A549 (cell line): ENCODE measurements at regions not wholly inside any gene's neighbourhood (a gene's known extent, or its start where the extent isn't known, plus 50 kb on each side); places are given as distances from the start of the nearest gene placed in this dataset.

Source experiments
- ATAC-seq, 2 experiments: fragments of 200-7000 bp in 1 of 2; fragments of >200 bp in 1 of 2; cut with Nextera tagmentation in 1 of 2; cut with Tn5 transposase in 1 of 2; 3 replicates each; pipeline versions ENCODE4 v1.8.0 to v1.9.1; 2018 to 2020; ENCODE audit warnings: mild to moderate bottlenecking in 1 of 2, moderate library complexity in 1 of 2
- CTCF ChIA-PET: fragments of 300-600 bp; sonication (Branson Sonifier 250); formaldehyde crosslinking; extraction: SDS; loops from one replicate; lab custom pipeline; 2021; ENCODE audit warnings: antibody characterized with exemption, inconsistent platforms; lab: Yijun Ruan, JAX
- POLR2A ChIA-PET: fragments of 350-600 bp; formaldehyde crosslinking; extraction: SDS; loops from one replicate; lab custom pipeline; 2021; ENCODE audit warnings: antibody characterized with exemption, inconsistent platforms; lab: Yijun Ruan, JAX
- DNase-seq, 2 experiments: peaks; one replicate each; pipeline versions ENCODE4 v3.0.0 to v3.0.0-alpha.2; 2011 to 2016; ENCODE audit warnings: low read depth in 1 of 2, low spot score in 1 of 2
- FAIRE-seq: peaks from 2 replicates; lab custom pipeline; 2011; peaks lifted over from hg19 to GRCh38; lab: Jason Lieb, UNC
- H3K27ac ChIP-seq, 2 experiments: fragments of >200 bp; sonication (Bioruptor Twin); formaldehyde crosslinking; 3 replicates each; pipeline ENCODE4 v1.5.1; 2016 to 2017
- H3K4me1 ChIP-seq: fragments of >200 bp; sonication (Bioruptor Twin); formaldehyde crosslinking; 3 replicates; pipeline ENCODE4 v1.6.1; 2016
- H3K4me2 ChIP-seq: fragments of >200 bp; sonication (Bioruptor Twin); formaldehyde crosslinking; 3 replicates; pipeline ENCODE4 v1.6.1; 2016
- H3K4me3 ChIP-seq: fragments of >200 bp; sonication (Bioruptor Twin); formaldehyde crosslinking; 3 replicates; pipeline ENCODE4 v1.5.1; 2016
- H3K9me3 ChIP-seq: fragments of >200 bp; sonication (Bioruptor Twin); formaldehyde crosslinking; 3 replicates; pipeline ENCODE4 v1.6.1; 2016
- BHLHE40 ChIP-seq: IDR thresholded peaks from 2 replicates; pipeline ENCODE4 v1.6.1; 2012; ENCODE audit warnings: low read depth, low read length, inconsistent platforms
- CBX2 ChIP-seq: fragments of 200-600 bp; sonication (generic); IDR thresholded peaks from 2 replicates; pipeline ENCODE4 v1.6.1; 2016; ENCODE audit warnings: low read depth, mild to moderate bottlenecking, borderline replicate concordance
- ELK1 ChIP-seq: fragments of 150-350 bp; IDR thresholded peaks from 2 replicates; pipeline ENCODE4 v1.6.1; 2014; ENCODE audit warnings: low read depth, mild to moderate bottlenecking, low read length
- EP300 ChIP-seq, 2 experiments: fragments of >200 bp; sonication (Bioruptor Twin); formaldehyde crosslinking; IDR thresholded peaks; 2 replicates in 1 of 2; 3 replicates in 1 of 2; pipeline ENCODE4 v1.6.1; 2016 to 2017
- GATA3 ChIP-seq: IDR thresholded peaks from 2 replicates; pipeline ENCODE4 v1.6.1; 2012; ENCODE audit warnings: borderline replicate concordance
- KDM5A ChIP-seq: fragments of 200-600 bp; sonication (generic); IDR thresholded peaks from 2 replicates; pipeline ENCODE4 v1.6.1; 2016; ENCODE audit warnings: antibody characterized with exemption, mild to moderate bottlenecking
- MAX ChIP-seq: IDR thresholded peaks from 2 replicates; pipeline ENCODE4 v1.6.1; 2012
- RNF2 ChIP-seq: fragments of 200-600 bp; sonication (generic); IDR thresholded peaks from 2 replicates; pipeline ENCODE4 v1.6.1; 2016; ENCODE audit warnings: low read depth, mild to moderate bottlenecking, antibody characterized with exemption, moderate library complexity, borderline replicate concordance
- SREBF2 ChIP-seq: fragments of 450-650 bp; IDR thresholded peaks from 2 replicates; pipeline ENCODE4 v1.6.1; 2014; ENCODE audit warnings: mild to moderate bottlenecking, moderate library complexity
- TFCP2L1 ChIP-seq: fragments of 250-450 bp; sonication (Bioruptor Pico); IDR thresholded peaks from 2 replicates; pipeline ENCODE4 v1.5.0; 2021; ENCODE audit warnings: mild to moderate bottlenecking
- ZC3H11A ChIP-seq: fragments of 450-650 bp; IDR thresholded peaks from 2 replicates; pipeline ENCODE4 v1.6.1; 2014; ENCODE audit warnings: antibody characterized with exemption, mild to moderate bottlenecking
- ZFP36 ChIP-seq: fragments of 450-650 bp; IDR thresholded peaks from 2 replicates; pipeline ENCODE4 v1.6.1; 2014; ENCODE audit warnings: borderline replicate concordance; ENCODE audit not compliant: partially characterized antibody
- ZNF302 ChIP-seq: fragments of 250-450 bp; sonication (Bioruptor Pico); IDR thresholded peaks from 2 replicates; pipeline ENCODE4 v1.9.0; 2021; ENCODE audit warnings: inconsistent platforms, mild to moderate bottlenecking, moderate library complexity
- ZSCAN20 ChIP-seq: fragments of 250-450 bp; sonication (Bioruptor Pico); IDR thresholded peaks from 2 replicates; pipeline ENCODE4 v1.8.0; 2022; ENCODE audit warnings: mild to moderate bottlenecking, moderate library complexity
- WGBS: methylation state at CpG from one replicate; pipeline ENCODE4 v1.1.6; 2017; ENCODE audit errors: missing lambda C conversion rate; 5-methylcytosine and 5-hydroxymethylcytosine counted together
- TF ChIP-seq, protein P1 (sequence below): IDR thresholded peaks from 2 replicates; pipeline ENCODE4 v1.6.1; 2012; ENCODE audit warnings: low read depth, borderline replicate concordance
- TF ChIP-seq, protein P2 (sequence below): fragments of >200 bp; sonication (Bioruptor Twin); formaldehyde crosslinking; IDR thresholded peaks from 3 replicates; pipeline ENCODE4 v1.6.1; 2016
- TF ChIP-seq, protein P3 (sequence below): fragments of 450-650 bp; IDR thresholded peaks from 2 replicates; pipeline ENCODE4 v1.6.1; 2014; ENCODE audit warnings: antibody characterized with exemption
- TF ChIP-seq, protein P4 (sequence below): fragments of 250-450 bp; sonication (Bioruptor Pico); IDR thresholded peaks from 2 replicates; pipeline ENCODE4 v1.5.0; 2020; ENCODE audit warnings: low read depth, mild to moderate bottlenecking, moderate library complexity

DNA sequence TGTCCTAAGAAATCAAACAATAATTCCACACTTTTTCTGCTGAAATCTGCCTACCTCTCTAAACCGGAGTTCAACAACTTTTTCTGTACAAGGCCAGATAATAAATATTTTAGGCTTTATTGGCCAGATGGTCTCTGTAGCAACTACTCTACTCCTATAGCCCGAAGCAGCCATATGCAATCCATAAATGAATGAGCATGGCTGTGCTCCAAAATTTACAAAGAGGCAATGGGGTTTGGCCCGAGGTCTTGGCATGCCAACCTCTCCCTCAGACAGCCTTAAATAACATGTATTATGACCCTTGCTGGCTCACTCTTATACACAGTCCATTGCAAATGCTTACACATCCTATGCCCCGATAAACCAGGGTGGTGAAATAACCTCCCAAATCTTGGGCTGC lies 98.6 kb upstream of the GPM6A start:
- no peak for DNase-seq
- no peak overlapping the region for H3K27ac ChIP-seq
- TF ChIP-seq, protein P1, sequence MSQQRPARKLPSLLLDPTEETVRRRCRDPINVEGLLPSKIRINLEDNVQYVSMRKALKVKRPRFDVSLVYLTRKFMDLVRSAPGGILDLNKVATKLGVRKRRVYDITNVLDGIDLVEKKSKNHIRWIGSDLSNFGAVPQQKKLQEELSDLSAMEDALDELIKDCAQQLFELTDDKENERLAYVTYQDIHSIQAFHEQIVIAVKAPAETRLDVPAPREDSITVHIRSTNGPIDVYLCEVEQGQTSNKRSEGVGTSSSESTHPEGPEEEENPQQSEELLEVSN, result no peak
- TF ChIP-seq BHLHE40 (no peak), KDM5A (no peak), ZSCAN20 (no peak), ELK1 (no peak), GATA3 (no peak), ZNF302 (CRISPR knock-in tag) (no peak), SREBF2 (no peak), EP300 (IDR thresholded peaks at IDR 0.05) (no peak), MAX (no peak), TFCP2L1 (CRISPR knock-in tag) (no peak)
- TF ChIP-seq, protein P2, sequence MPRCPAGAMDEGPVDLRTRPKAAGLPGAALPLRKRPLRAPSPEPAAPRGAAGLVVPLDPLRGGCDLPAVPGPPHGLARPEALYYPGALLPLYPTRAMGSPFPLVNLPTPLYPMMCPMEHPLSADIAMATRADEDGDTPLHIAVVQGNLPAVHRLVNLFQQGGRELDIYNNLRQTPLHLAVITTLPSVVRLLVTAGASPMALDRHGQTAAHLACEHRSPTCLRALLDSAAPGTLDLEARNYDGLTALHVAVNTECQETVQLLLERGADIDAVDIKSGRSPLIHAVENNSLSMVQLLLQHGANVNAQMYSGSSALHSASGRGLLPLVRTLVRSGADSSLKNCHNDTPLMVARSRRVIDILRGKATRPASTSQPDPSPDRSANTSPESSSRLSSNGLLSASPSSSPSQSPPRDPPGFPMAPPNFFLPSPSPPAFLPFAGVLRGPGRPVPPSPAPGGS, result no peak
- TF ChIP-seq, protein P3, sequence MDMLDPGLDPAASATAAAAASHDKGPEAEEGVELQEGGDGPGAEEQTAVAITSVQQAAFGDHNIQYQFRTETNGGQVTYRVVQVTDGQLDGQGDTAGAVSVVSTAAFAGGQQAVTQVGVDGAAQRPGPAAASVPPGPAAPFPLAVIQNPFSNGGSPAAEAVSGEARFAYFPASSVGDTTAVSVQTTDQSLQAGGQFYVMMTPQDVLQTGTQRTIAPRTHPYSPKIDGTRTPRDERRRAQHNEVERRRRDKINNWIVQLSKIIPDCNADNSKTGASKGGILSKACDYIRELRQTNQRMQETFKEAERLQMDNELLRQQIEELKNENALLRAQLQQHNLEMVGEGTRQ, result no peak
- TF ChIP-seq, all 56 proteins: peak for 0
- POLR2A ChIA-PET, result no interaction called here
- Histone ChIP-seq H3K4me3 (no peak overlapping the region), H3K9me3 (no peaks in the 10 kb centered on the region), H3K4me1 (no peaks in the 10 kb centered on the region), H3K4me2 (no peak overlapping the region)
- WGBS, result 52% methylated on average over 4 of the region's 4 CpGs
- ATAC-seq (no peak), FAIRE-seq (no peak)
- CTCF ChIA-PET, result no interaction called here

DNA sequence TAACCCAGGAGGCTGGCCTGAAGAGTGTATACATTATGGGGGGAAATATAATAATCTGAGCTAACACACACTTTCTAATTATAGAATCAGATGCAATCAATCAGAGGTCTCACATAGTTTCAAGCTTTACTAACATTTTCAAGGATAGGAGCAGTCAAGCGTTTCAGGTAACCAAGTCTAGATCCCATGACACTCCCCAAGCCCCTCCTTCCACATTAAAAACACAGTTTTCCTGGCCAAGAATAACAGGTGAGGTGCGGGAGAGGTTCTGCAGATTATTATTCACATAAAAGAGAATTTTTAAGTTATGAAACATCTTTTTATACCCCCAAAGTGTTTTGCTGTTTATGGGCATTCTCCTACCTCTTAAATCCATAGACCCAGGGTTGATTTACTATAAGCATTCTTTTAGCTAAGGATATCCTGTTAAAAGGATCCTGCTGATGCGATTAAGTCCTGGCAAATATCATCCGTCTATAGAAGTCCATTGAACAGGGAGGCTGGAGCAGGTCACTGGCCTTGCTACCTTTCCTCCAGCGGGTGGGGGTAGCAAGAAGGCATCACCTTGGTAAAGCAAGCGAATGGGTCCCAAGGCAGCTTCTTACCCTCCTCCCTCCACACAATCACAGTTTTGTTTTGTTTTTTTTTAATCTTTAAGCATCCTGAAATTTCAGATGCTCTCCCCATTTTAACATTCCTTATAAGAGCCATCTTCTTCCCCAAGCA lies 104.7 kb upstream of the GPM6A start:
- H3K4me2 ChIP-seq, result no peak overlapping the region
- 51% methylated on average over 6 of the region's 6 CpGs for WGBS
- no peak overlapping the region for H3K27ac ChIP-seq
- FAIRE-seq, result no peak
- ChIA-PET CTCF (interaction anchor here (0.7 kb wide), 1 partner anchor 24 kb away, joined by 4 read pairs; no protein-coding TSS in a partner anchor), POLR2A (no interaction called here)
- H3K4me1 ChIP-seq, result no peaks in the 10 kb centered on the region
- TF ChIP-seq RNF2 (no peak), ZFP36 (no peak), ZC3H11A (no peak), CBX2 (no peak)
- TF ChIP-seq, protein P4, sequence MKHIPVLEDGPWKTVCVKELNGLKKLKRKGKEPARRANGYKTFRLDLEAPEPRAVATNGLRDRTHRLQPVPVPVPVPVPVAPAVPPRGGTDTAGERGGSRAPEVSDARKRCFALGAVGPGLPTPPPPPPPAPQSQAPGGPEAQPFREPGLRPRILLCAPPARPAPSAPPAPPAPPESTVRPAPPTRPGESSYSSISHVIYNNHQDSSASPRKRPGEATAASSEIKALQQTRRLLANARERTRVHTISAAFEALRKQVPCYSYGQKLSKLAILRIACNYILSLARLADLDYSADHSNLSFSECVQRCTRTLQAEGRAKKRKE (CRISPR knock-in tag), result no peak
- TF ChIP-seq, protein P2, result no peak
- ATAC-seq, result no peak
- no peak for DNase-seq
- no peaks in the 10 kb centered on the region for H3K9me3 ChIP-seq
- no peak overlapping the region for H3K4me3 ChIP-seq
